DND-41 (cell line): ENCODE measurements at regions not wholly inside any gene's neighbourhood (a gene's known extent, or its start where the extent isn't known, plus 50 kb on each side); places are given as distances from the start of the nearest gene placed in this dataset.

Experiments used
- EZH2 ChIP-seq: IDR thresholded peaks from 3 replicates; pipeline ENCODE4 v1.6.1; 2012; ENCODE audit warnings: borderline replicate concordance, low read depth, mild to moderate bottlenecking, moderate library complexity, low read length, inconsistent platforms; ENCODE audit not compliant: severe bottlenecking
- TF ChIP-seq, protein P1 (sequence below): IDR thresholded peaks from 2 replicates; pipeline ENCODE4 v1.5.1; 2012; ENCODE audit warnings: borderline replicate concordance, low read length, moderate library complexity, mild to moderate bottlenecking; ENCODE audit not compliant: poor library complexity, severe bottlenecking; ENCODE audit errors: extremely low read depth

DNA sequence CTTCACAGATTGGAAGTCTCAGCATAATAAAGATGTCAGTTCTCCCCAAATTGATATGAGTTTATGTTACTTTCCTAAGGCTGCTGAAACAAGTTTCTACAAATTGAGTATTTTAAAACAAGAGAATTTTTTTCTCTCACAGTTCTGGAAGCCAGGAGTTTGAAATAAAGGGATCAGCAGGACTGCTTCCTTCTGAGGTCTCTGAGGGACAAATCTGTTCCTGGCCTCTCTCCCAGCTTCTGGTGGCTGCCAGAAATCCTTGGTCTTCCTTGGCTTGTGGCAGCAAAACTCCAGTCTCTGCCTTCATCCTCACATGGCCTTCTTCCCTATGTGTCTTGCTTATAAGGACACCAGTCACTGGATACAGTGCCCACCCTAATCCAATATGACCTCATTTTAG, 136.1 kb downstream of the TFAP2A start:
- TF ChIP-seq, protein P1, sequence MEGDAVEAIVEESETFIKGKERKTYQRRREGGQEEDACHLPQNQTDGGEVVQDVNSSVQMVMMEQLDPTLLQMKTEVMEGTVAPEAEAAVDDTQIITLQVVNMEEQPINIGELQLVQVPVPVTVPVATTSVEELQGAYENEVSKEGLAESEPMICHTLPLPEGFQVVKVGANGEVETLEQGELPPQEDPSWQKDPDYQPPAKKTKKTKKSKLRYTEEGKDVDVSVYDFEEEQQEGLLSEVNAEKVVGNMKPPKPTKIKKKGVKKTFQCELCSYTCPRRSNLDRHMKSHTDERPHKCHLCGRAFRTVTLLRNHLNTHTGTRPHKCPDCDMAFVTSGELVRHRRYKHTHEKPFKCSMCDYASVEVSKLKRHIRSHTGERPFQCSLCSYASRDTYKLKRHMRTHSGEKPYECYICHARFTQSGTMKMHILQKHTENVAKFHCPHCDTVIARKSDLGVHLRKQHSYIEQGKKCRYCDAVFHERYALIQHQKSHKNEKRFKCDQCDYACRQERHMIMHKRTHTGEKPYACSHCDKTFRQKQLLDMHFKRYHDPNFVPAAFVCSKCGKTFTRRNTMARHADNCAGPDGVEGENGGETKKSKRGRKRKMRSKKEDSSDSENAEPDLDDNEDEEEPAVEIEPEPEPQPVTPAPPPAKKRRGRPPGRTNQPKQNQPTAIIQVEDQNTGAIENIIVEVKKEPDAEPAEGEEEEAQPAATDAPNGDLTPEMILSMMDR: no peak
- no peak for TF ChIP-seq EZH2
